ENCODE measurements at regions not wholly inside any gene's neighbourhood (a gene's known extent, or its start where the extent isn't known, plus 50 kb on each side); places are given as distances from the start of the nearest gene placed in this dataset.

DNA sequence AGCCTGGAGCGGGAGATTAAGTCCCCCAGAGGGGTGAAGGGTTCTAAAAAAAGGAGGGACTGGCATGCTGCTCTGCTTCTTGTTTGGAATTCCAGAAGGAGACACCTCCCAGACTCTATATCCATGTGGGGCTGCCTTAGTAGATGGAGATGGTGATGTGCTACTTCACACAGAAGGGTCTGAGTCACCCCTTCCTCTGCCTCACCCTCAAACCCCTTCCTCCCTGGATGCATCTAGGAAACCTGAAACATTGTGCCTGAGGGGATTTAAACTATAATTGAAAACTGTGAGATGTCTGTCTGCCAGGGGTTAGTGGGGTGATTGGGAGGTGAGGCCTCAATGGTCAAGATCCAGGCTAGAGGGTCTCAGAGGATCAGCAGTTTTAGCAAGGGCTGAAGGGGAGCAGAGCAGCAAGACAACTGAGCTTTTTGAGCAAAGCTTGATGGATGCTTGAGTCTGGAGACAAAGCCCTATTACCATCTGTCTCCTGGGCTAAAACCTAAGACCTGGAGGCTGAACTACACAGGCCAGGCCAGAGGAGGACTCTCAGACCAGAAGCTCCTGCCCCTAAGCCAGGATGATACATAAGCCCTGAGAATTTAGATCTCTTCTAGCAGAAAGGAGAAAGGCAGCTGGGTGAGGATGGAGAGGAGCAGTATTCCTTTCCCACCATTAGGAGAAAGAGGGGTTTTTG, 314.7 kb upstream of the ATP2B1 start:
- TF ChIP-seq POLR2A (IDR thresholded peaks at IDR 0.05): no peak
- TF ChIP-seq, protein P1, sequence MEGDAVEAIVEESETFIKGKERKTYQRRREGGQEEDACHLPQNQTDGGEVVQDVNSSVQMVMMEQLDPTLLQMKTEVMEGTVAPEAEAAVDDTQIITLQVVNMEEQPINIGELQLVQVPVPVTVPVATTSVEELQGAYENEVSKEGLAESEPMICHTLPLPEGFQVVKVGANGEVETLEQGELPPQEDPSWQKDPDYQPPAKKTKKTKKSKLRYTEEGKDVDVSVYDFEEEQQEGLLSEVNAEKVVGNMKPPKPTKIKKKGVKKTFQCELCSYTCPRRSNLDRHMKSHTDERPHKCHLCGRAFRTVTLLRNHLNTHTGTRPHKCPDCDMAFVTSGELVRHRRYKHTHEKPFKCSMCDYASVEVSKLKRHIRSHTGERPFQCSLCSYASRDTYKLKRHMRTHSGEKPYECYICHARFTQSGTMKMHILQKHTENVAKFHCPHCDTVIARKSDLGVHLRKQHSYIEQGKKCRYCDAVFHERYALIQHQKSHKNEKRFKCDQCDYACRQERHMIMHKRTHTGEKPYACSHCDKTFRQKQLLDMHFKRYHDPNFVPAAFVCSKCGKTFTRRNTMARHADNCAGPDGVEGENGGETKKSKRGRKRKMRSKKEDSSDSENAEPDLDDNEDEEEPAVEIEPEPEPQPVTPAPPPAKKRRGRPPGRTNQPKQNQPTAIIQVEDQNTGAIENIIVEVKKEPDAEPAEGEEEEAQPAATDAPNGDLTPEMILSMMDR (IDR thresholded peaks at IDR 0.05): no peak
- TF ChIP-seq EP300 (IDR thresholded peaks at IDR 0.05): no peak
- TF ChIP-seq POLR2AphosphoS5 (IDR thresholded peaks at IDR 0.05): no peak

All from gastroesophageal sphincter (tissue), 3 donors.